K562 (cell line): ENCODE measurements at regions not wholly inside any gene's neighbourhood (a gene's known extent, or its start where the extent isn't known, plus 50 kb on each side); places are given as distances from the start of the nearest gene placed in this dataset.

Source experiments
- ATAC-seq: fragments of 200-7000 bp; cut with Tn5 transposase; 3 replicates; pipeline ENCODE4 v1.9.1; 2020; ENCODE audit warnings: moderate library complexity
- BruUV-seq: library from RNA; stranded (reverse); fragments of 400-500 nt; replicated peaks from 2 replicates; lab custom pipeline; 2021; lab: Mats Ljungman, UMichigan
- CTCF ChIA-PET: fragments of 300-600 bp; formaldehyde crosslinking; extraction: SDS; loops from one replicate; lab custom pipeline; 2021; ENCODE audit warnings: low intra/inter-chr PET ratio; lab: Yijun Ruan, JAX
- POLR2A ChIA-PET: fragments of 300-600, 350-650 bp; sonication (Branson Sonifier 250); formaldehyde crosslinking; extraction: SDS; loops from one replicate; lab custom pipeline; 2021; ENCODE audit warnings: antibody characterized with exemption, inconsistent platforms; lab: Yijun Ruan, JAX
- DNase-seq, 4 experiments: peaks; one replicate each; pipeline versions ENCODE4 v3.0.0 to v3.0.0-alpha.2; 2011 to 2018; ENCODE audit warnings: low spot score in 3 of 4, mixed read lengths in 3 of 4; ENCODE audit errors: extremely low read depth in 1 of 4
- FAIRE-seq: peaks from 2 replicates; lab custom pipeline; 2011; peaks lifted over from hg19 to GRCh38; lab: Jason Lieb, UNC
- H2AFZ ChIP-seq: 2 replicates; pipeline ENCODE4 v1.6.0; 2011; ENCODE audit warnings: low read depth, low read length, control low read depth, inconsistent platforms
- H3K27ac ChIP-seq: fragments of 200-600 bp; 3 replicates; pipeline ENCODE4 v1.8.0; 2011; ENCODE audit warnings: low read depth, mild to moderate bottlenecking, control low read depth, inconsistent platforms, low read length, moderate library complexity, mixed read lengths; ENCODE audit errors: extremely low read depth
- H3K27me3 ChIP-seq, 2 experiments: fragments of 300-600 bp in 1 of 2; 2 replicates in 1 of 2; 3 replicates in 1 of 2; pipeline versions ENCODE4 v1.6.0 to v1.8.0; 2011; ENCODE audit warnings: inconsistent platforms in 2 of 2, low read length in 2 of 2, mild to moderate bottlenecking in 1 of 2, mixed read lengths in 1 of 2, moderate library complexity in 1 of 2; ENCODE audit not compliant: control insufficient read depth in 2 of 2, insufficient read depth in 2 of 2
- H3K36me3 ChIP-seq: fragments of 300-600 bp; 3 replicates; pipeline ENCODE4 v1.8.0; 2011; ENCODE audit warnings: mild to moderate bottlenecking, low read length, inconsistent platforms; ENCODE audit not compliant: control insufficient read depth, insufficient read depth
- H3K4me1 ChIP-seq, 2 experiments: fragments of 200-600 bp in 1 of 2; replicated peaks in 1 of 2; 2 replicates in 1 of 2; 3 replicates in 1 of 2; pipeline versions ENCODE4 v1.5.1 to v1.8.0; 2011; ENCODE audit warnings: inconsistent platforms in 2 of 2, low read length in 2 of 2, mild to moderate bottlenecking in 1 of 2, mixed read lengths in 1 of 2, moderate library complexity in 1 of 2; ENCODE audit not compliant: control insufficient read depth in 2 of 2, insufficient read depth in 2 of 2
- H3K4me2 ChIP-seq: 2 replicates; pipeline ENCODE4 v1.6.1; 2011; ENCODE audit warnings: low read length, control low read depth, inconsistent platforms, mixed read lengths; ENCODE audit not compliant: insufficient read depth
- H3K4me3 ChIP-seq: fragments of 200-600 bp; sonication (generic), shearing (Covaris generic); 2 replicates; pipeline ENCODE4 v1.5.1; 2016; ENCODE audit warnings: control low read depth, inconsistent platforms
- H3K79me2 ChIP-seq: fragments of 200-600 bp; 3 replicates; pipeline ENCODE4 v1.8.0; 2011; ENCODE audit warnings: low read length, inconsistent platforms; ENCODE audit not compliant: control insufficient read depth, insufficient read depth
- H3K9ac ChIP-seq, 2 experiments: 2 replicates each; pipeline versions ENCODE4 v1.6.0 to v1.6.1; 2011; ENCODE audit warnings: low read depth in 2 of 2, low read length in 2 of 2, control low read depth in 1 of 2, inconsistent platforms in 1 of 2, mild to moderate bottlenecking in 1 of 2, mixed read lengths in 1 of 2; ENCODE audit not compliant: insufficient read depth in 1 of 2
- H3K9me1 ChIP-seq: one replicate; pipeline ENCODE4 v1.6.0; 2011; ENCODE audit warnings: inconsistent platforms, mild to moderate bottlenecking, low read length, moderate library complexity; ENCODE audit not compliant: control insufficient read depth, insufficient read depth
- H3K9me3 ChIP-seq: replicated peaks from 2 replicates; pipeline ENCODE4 v1.5.1; 2011; ENCODE audit warnings: low read depth, low read length, inconsistent platforms; ENCODE audit not compliant: control insufficient read depth, insufficient read depth
- H4K20me1 ChIP-seq: replicated peaks from 2 replicates; pipeline ENCODE4 v1.6.1; 2011; ENCODE audit warnings: low read length, inconsistent platforms, mixed read lengths; ENCODE audit not compliant: control insufficient read depth, insufficient read depth
- CBX1 ChIP-seq: sonication (generic); IDR thresholded peaks from 2 replicates; pipeline ENCODE4 v1.6.1; 2016; ENCODE audit warnings: antibody characterized with exemption, low read depth, mild to moderate bottlenecking
- GTF2B ChIP-seq: IDR thresholded peaks from 2 replicates; pipeline ENCODE4 v1.6.1; 2011; ENCODE audit not compliant: insufficient read length; ENCODE audit errors: extremely low read depth
- HMG20B ChIP-seq: fragments of 250-450 bp; sonication (Bioruptor Pico); IDR thresholded peaks from 2 replicates; pipeline ENCODE4 v1.5.0; 2021; ENCODE audit warnings: mild to moderate bottlenecking
- MCM2 ChIP-seq: fragments of 450-650 bp; IDR thresholded peaks from 2 replicates; pipeline ENCODE4 v1.6.1; 2017; ENCODE audit warnings: low read depth, mild to moderate bottlenecking
- NR3C1 ChIP-seq: sonication (generic); formaldehyde crosslinking; IDR thresholded peaks from 2 replicates; pipeline ENCODE4 v1.8.1; 2022; ENCODE audit warnings: missing genetic modification reagents
- PML ChIP-seq: IDR thresholded peaks from 2 replicates; pipeline ENCODE4 v1.6.1; 2012; ENCODE audit warnings: low read length, inconsistent platforms
- RBFOX2 ChIP-seq: fragments of 200-400 bp; formaldehyde crosslinking; IDR thresholded peaks from 2 replicates; pipeline ENCODE4 v1.6.1; 2017; ENCODE audit warnings: low read depth, mild to moderate bottlenecking, low read length, moderate library complexity
- RFX1 ChIP-seq: fragments of 450-650 bp; IDR thresholded peaks from 2 replicates; pipeline ENCODE4 v1.6.1; 2016; ENCODE audit warnings: mild to moderate bottlenecking, moderate library complexity
- SIN3A ChIP-seq, 2 experiments: fragments of 150-350 bp in 1 of 2; IDR thresholded peaks; 2 replicates each; pipeline ENCODE4 v1.6.1; 2011 to 2016; ENCODE audit warnings: borderline replicate concordance in 2 of 2, low read depth in 2 of 2, low read length in 2 of 2, mild to moderate bottlenecking in 2 of 2, moderate library complexity in 2 of 2; ENCODE audit not compliant: control insufficient read depth in 1 of 2
- STAT6 ChIP-seq: sonication (generic); formaldehyde crosslinking; IDR thresholded peaks from 2 replicates; pipeline ENCODE4 v1.8.1; 2023; ENCODE audit warnings: mild to moderate bottlenecking, missing genetic modification reagents
- ZKSCAN1 ChIP-seq: fragments of 150-350 bp; IDR thresholded peaks from 2 replicates; pipeline ENCODE4 v1.6.1; 2016; ENCODE audit warnings: low read depth, low read length
- in situ Hi-C: fragments of 300-500 bp; cut with MboI; formaldehyde crosslinking; loops from 4 replicates; pipeline ENCODE4 v1.15.0; 2018; ENCODE audit warnings: inconsistent platforms, mixed read lengths
- intact Hi-C: fragments of 100-400 bp; cut with micrococcal nuclease; formaldehyde crosslinking; loops from 2 replicates; pipeline ENCODE4 v1.14.2; 2022

GRCh38 chr3:34876997-34877396, 762.3 kb upstream of the ARPP21 start:
- Histone ChIP-seq H3K79me2 (no peaks in the 10 kb centered on the region), H3K9me1 (no peaks in the 10 kb centered on the region), H3K27me3 (no peaks in the 10 kb centered on the region)
- no peak for ATAC-seq
- ChIA-PET POLR2A (no interaction called here), CTCF (no interaction called here)
- in situ Hi-C loops = no loop called here
- no peak for TF ChIP-seq RBFOX2
- no peak for TF ChIP-seq SIN3A (IDR thresholded peaks at IDR 0.05; ENCODE audit: borderline replicate concordance in 2 of 2, control insufficient read depth in 1 of 2, low read depth in 2 of 2, low read length in 2 of 2)
- TF ChIP-seq CBX1 = no peak
- no peak for TF ChIP-seq NR3C1 (CRISPR knock-in tag)
- no peak for TF ChIP-seq MCM2
- TF ChIP-seq STAT6 (CRISPR knock-in tag) = no peak
- no peak for TF ChIP-seq RFX1
- TF ChIP-seq ZKSCAN1 = no peak
- no peak for TF ChIP-seq GTF2B
- no peak for TF ChIP-seq PML
- TF ChIP-seq HMG20B (CRISPR knock-in tag) = no peak
- TF ChIP-seq, all 486 proteins: peak for 0
- Histone ChIP-seq H3K4me2 (no peak overlapping the region), H3K4me3 (no peak overlapping the region), H3K4me1 (no peaks in the 10 kb centered on the region), H4K20me1 (no peaks in the 10 kb centered on the region), H3K9ac (no peak overlapping the region), H3K36me3 (no peaks in the 10 kb centered on the region), H3K9me3 (no peaks in the 10 kb centered on the region; the same call in none of the 2 replicates), H2AFZ (no peak overlapping the region), H3K27ac (no peak overlapping the region)
- no TSS peak for BruUV-seq
- DNase-seq = no peak
- intact Hi-C loops = no loop called here
- no peak for FAIRE-seq
